ENCODE measurements at regions not wholly inside any gene's neighbourhood (a gene's known extent, or its start where the extent isn't known, plus 50 kb on each side); places are given as distances from the start of the nearest gene placed in this dataset.

DNA sequence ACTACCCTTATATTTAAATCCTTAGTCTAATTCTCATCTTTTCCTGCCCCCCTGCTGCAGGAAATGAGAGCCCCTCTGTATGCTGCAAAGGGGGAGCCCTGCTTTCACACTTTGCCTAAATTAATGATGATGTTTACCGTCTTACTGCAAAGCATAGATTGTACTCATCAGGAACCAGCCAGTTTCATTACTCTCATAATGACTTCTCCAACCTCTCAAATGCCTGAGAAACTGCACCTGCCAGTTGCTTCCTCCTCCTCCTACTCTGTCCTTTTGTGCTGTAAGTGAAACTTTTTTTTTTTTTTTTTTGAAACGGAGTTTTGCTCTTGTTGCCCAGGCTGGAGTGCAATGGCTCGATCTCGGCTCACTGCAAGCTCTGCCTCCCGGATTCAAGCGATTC is 101.7 kb downstream of the ADSS2 start:
- intact Hi-C loops (cut with micrococcal nuclease; ENCODE audit: unreplicated experiment), result loop anchor here (2.0 kb wide), 1 partner anchor 31 kb away; no protein-coding TSS in a partner anchor
- Histone ChIP-seq H3K79me2 (ENCODE audit: control insufficient read depth, insufficient read depth, low read length) (no peaks in the 10 kb centered on the region), H3K4me1 (ENCODE audit: control insufficient read depth, insufficient read depth, low read length) (peaks cover 25% of the 10 kb centered on the region), H3K27ac (ENCODE audit: control insufficient read depth, insufficient read depth) (peak overlapping the region; percentile 45), H3K9ac (ENCODE audit: control insufficient read depth, insufficient read depth, low read length) (no peak overlapping the region), H3K27me3 (replicated peaks in 1 of 2; ENCODE audit: control insufficient read depth in 2 of 2, insufficient read depth in 2 of 2, low read length in 1 of 2) (no peaks in the 10 kb centered on the region), H3K4me3 (no peak overlapping the region), H2AFZ (ENCODE audit: control insufficient read depth, low read depth, low read length) (peak overlapping the region; percentile 6; the same call in 1 of the 2 replicates), H3K4me2 (ENCODE audit: control insufficient read depth, insufficient read depth) (peak overlapping the region; percentile 54), H4K20me1 (ENCODE audit: control insufficient read depth, insufficient read depth) (no peaks in the 10 kb centered on the region), H3K36me3 (ENCODE audit: control insufficient read depth in 2 of 2, insufficient read depth in 2 of 2, low read length in 1 of 2) (no peaks in the 10 kb centered on the region), H3K9me3 (replicated peaks; ENCODE audit: control insufficient read depth, insufficient read depth, low read length) (peaks cover 14% of the 10 kb centered on the region)
- no TSS peak for BruUV-seq (replicated peaks)
- DNase-seq (ENCODE audit: low read depth, low spot score), result peak; percentile 64
- FAIRE-seq, result no peak
- 0% methylated on average over 3 of the region's 6 CpGs for WGBS (ENCODE audit: insufficient coverage, insufficient replicate concordance, low lambda C conversion rate, missing lambda C conversion rate)
- ChIA-PET CTCF (no interaction called here), RAD21 (ENCODE audit: unreplicated experiment) (no interaction called here), POLR2A (interaction anchor here (0.7 kb wide), 1 partner anchor 1846 kb away, joined by 4 read pairs; no protein-coding TSS in a partner anchor), SMC1A (ENCODE audit: uncharacterized antibody, unreplicated experiment) (no interaction called here)
- ATAC-seq, result peak; percentile 90
- in situ Hi-C loops (cut with MboI), result no loop called here
- TF ChIP-seq BHLHE40 (IDR thresholded peaks at IDR 0.05; ENCODE audit: borderline replicate concordance in 1 of 2, low read depth in 2 of 2, low read length in 1 of 2), result peak in 1 of 2 experiments; percentile 28; a peak in 1 of 4 replicates
- no peak for TF ChIP-seq BACH1 (IDR thresholded peaks at IDR 0.05; ENCODE audit: borderline replicate concordance)
- TF ChIP-seq, protein P1, sequence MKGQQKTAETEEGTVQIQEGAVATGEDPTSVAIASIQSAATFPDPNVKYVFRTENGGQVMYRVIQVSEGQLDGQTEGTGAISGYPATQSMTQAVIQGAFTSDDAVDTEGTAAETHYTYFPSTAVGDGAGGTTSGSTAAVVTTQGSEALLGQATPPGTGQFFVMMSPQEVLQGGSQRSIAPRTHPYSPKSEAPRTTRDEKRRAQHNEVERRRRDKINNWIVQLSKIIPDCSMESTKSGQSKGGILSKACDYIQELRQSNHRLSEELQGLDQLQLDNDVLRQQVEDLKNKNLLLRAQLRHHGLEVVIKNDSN (IDR thresholded peaks at IDR 0.05; ENCODE audit: borderline replicate concordance, extremely low read length, insufficient read depth, low read depth, low read length), result no peak
- TF ChIP-seq DPF2 (IDR thresholded peaks at IDR 0.05), result no peak
- TF ChIP-seq RB1 (IDR thresholded peaks at IDR 0.05; ENCODE audit: borderline replicate concordance), result no peak
- no peak; the same call in 1 of the 2 replicates for TF ChIP-seq IKZF1 (conservative IDR thresholded peaks at IDR 0.05)
- TF ChIP-seq, protein P2, sequence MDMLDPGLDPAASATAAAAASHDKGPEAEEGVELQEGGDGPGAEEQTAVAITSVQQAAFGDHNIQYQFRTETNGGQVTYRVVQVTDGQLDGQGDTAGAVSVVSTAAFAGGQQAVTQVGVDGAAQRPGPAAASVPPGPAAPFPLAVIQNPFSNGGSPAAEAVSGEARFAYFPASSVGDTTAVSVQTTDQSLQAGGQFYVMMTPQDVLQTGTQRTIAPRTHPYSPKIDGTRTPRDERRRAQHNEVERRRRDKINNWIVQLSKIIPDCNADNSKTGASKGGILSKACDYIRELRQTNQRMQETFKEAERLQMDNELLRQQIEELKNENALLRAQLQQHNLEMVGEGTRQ (IDR thresholded peaks at IDR 0.05; ENCODE audit: borderline replicate concordance, low read depth, low read length), result no peak
- TF ChIP-seq, protein P3, sequence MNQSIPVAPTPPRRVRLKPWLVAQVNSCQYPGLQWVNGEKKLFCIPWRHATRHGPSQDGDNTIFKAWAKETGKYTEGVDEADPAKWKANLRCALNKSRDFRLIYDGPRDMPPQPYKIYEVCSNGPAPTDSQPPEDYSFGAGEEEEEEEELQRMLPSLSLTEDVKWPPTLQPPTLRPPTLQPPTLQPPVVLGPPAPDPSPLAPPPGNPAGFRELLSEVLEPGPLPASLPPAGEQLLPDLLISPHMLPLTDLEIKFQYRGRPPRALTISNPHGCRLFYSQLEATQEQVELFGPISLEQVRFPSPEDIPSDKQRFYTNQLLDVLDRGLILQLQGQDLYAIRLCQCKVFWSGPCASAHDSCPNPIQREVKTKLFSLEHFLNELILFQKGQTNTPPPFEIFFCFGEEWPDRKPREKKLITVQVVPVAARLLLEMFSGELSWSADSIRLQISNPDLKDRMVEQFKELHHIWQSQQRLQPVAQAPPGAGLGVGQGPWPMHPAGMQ (IDR thresholded peaks at IDR 0.05; ENCODE audit: borderline replicate concordance), result no peak
- TF ChIP-seq MYB (IDR thresholded peaks at IDR 0.05; ENCODE audit: borderline replicate concordance, low read depth, low read length), result no peak
- peak in 1 of 2 experiments; percentile 47; a peak in 1 of 4 replicates for TF ChIP-seq ETV6 (conservative IDR thresholded peaks at IDR 0.05 in 1 of 2, IDR thresholded peaks at IDR 0.05 in 1 of 2; ENCODE audit: borderline replicate concordance in 1 of 2, low read depth in 1 of 2)
- TF ChIP-seq, protein P4, sequence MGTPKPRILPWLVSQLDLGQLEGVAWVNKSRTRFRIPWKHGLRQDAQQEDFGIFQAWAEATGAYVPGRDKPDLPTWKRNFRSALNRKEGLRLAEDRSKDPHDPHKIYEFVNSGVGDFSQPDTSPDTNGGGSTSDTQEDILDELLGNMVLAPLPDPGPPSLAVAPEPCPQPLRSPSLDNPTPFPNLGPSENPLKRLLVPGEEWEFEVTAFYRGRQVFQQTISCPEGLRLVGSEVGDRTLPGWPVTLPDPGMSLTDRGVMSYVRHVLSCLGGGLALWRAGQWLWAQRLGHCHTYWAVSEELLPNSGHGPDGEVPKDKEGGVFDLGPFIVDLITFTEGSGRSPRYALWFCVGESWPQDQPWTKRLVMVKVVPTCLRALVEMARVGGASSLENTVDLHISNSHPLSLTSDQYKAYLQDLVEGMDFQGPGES (IDR thresholded peaks at IDR 0.05), result no peak
- TF ChIP-seq SUZ12 (IDR thresholded peaks at IDR 0.05; ENCODE audit: unreplicated experiment), result no peak
- TF ChIP-seq ZNF384 (IDR thresholded peaks at IDR 0.05; ENCODE audit: borderline replicate concordance, low read depth, low read length), result peak; percentile 53; the same call in 1 of the 2 replicates
- no peak for TF ChIP-seq ASH2L (IDR thresholded peaks at IDR 0.05; ENCODE audit: borderline replicate concordance, low read depth)
- no peak for TF ChIP-seq CBFB (IDR thresholded peaks at IDR 0.05; ENCODE audit: low read depth)
- TF ChIP-seq, protein P5, sequence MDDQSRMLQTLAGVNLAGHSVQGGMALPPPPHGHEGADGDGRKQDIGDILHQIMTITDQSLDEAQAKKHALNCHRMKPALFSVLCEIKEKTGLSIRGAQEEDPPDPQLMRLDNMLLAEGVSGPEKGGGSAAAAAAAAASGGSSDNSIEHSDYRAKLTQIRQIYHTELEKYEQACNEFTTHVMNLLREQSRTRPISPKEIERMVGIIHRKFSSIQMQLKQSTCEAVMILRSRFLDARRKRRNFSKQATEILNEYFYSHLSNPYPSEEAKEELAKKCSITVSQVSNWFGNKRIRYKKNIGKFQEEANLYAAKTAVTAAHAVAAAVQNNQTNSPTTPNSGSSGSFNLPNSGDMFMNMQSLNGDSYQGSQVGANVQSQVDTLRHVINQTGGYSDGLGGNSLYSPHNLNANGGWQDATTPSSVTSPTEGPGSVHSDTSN (IDR thresholded peaks at IDR 0.05; ENCODE audit: insufficient replicate concordance, low read depth, low read length), result peak; percentile 38
- peak; percentile 48; the same call in 1 of the 2 replicates for TF ChIP-seq CBX5 (IDR thresholded peaks at IDR 0.05; ENCODE audit: low read depth)
